ENCODE measurements at regions not wholly inside any gene's neighbourhood (a gene's known extent, or its start where the extent isn't known, plus 50 kb on each side); places are given as distances from the start of the nearest gene placed in this dataset.

GRCh38 chr2:234708091-234708683 lies 211.3 kb upstream of the ARL4C start:
- H4K20me1 ChIP-seq (ENCODE audit: control insufficient read depth, extremely low read depth, insufficient read depth, low read length), result no peaks in the 10 kb centered on the region
- no peak overlapping the region for H3K27ac ChIP-seq (ENCODE audit: control insufficient read depth, insufficient read depth, low read length)
- H3K4me2 ChIP-seq (ENCODE audit: control insufficient read depth, extremely low read depth, insufficient read depth, low read depth, low read length), result no peak overlapping the region
- H3K4me3 ChIP-seq (ENCODE audit: control insufficient read depth in 2 of 3, extremely low read depth in 1 of 3, insufficient read depth in 2 of 3, low read depth in 1 of 3, low read length in 3 of 3), result no peak overlapping the region
- peaks cover 2% of the 10 kb centered on the region for H3K4me1 ChIP-seq (ENCODE audit: control insufficient read depth, extremely low read depth, insufficient read depth, low read length)
- TF ChIP-seq CTCF (optimal IDR thresholded peaks at IDR 0.05 in 1 of 3, IDR thresholded peaks at IDR 0.05 in 1 of 3, conservative IDR thresholded peaks at IDR 0.05 in 1 of 3; ENCODE audit: extremely low read depth in 1 of 3, insufficient read depth in 2 of 3, low read length in 3 of 3) (no peak), EZH2 (IDR thresholded peaks at IDR 0.05; ENCODE audit: low read length) (no peak)
- FAIRE-seq (no peak), DNase-seq (ENCODE audit: low read depth, low spot score) (no peak)
- no peak overlapping the region for H2AFZ ChIP-seq (ENCODE audit: control insufficient read depth, low read length)
- H3K9me3 ChIP-seq (ENCODE audit: control insufficient read depth, low read depth, low read length), result no peaks in the 10 kb centered on the region
- H3K36me3 ChIP-seq (ENCODE audit: control insufficient read depth in 2 of 2, extremely low read depth in 1 of 2, insufficient read depth in 2 of 2, low read length in 2 of 2), result no peaks in the 10 kb centered on the region
- H3K9ac ChIP-seq (ENCODE audit: control insufficient read depth, extremely low read depth, insufficient read depth, low read length), result no peak overlapping the region
- dilution Hi-C loops (cut with MboI; ENCODE audit: extremely low pct_ligation_motif_present, low sequenced_read_pairs), result no loop called here
- no peaks in the 10 kb centered on the region for H3K27me3 ChIP-seq (ENCODE audit: control insufficient read depth, extremely low read depth, insufficient read depth, low read length)
- H3K79me2 ChIP-seq (ENCODE audit: control insufficient read depth, insufficient read depth, low read length), result no peaks in the 10 kb centered on the region
- no peaks in the 10 kb centered on the region for H3K9me1 ChIP-seq (ENCODE audit: control insufficient read depth, extremely low read depth, insufficient read depth, low read length)

- FAIRE-seq, result no peak
- dilution Hi-C loops (cut with MboI; ENCODE audit: extremely low pct_ligation_motif_present, low sequenced_read_pairs), result no loop called here
These were observed 209.2 kb upstream of the ARL4C start for GRCh38 chr2:234706086-234706485.

GRCh38 chr2:234705108-234705507 lies 208.2 kb upstream of the ARL4C start:
- H3K4me3 ChIP-seq (ENCODE audit: control insufficient read depth in 2 of 3, extremely low read depth in 1 of 3, insufficient read depth in 2 of 3, low read depth in 1 of 3, low read length in 3 of 3), result no peak overlapping the region
- TF ChIP-seq CTCF (optimal IDR thresholded peaks at IDR 0.05 in 1 of 3, IDR thresholded peaks at IDR 0.05 in 1 of 3, conservative IDR thresholded peaks at IDR 0.05 in 1 of 3; ENCODE audit: extremely low read depth in 1 of 3, insufficient read depth in 2 of 3, low read length in 3 of 3), result no peak
- TF ChIP-seq EZH2 (IDR thresholded peaks at IDR 0.05; ENCODE audit: low read length), result no peak
- peaks cover 10% of the 10 kb centered on the region for H3K4me1 ChIP-seq (ENCODE audit: control insufficient read depth, extremely low read depth, insufficient read depth, low read length)
- H4K20me1 ChIP-seq (ENCODE audit: control insufficient read depth, extremely low read depth, insufficient read depth, low read length), result no peaks in the 10 kb centered on the region
- no peaks in the 10 kb centered on the region for H3K36me3 ChIP-seq (ENCODE audit: control insufficient read depth in 2 of 2, extremely low read depth in 1 of 2, insufficient read depth in 2 of 2, low read length in 2 of 2)
- no peak overlapping the region for H3K27ac ChIP-seq (ENCODE audit: control insufficient read depth, insufficient read depth, low read length)
- no peaks in the 10 kb centered on the region for H3K79me2 ChIP-seq (ENCODE audit: control insufficient read depth, insufficient read depth, low read length)
- no peaks in the 10 kb centered on the region for H3K9me3 ChIP-seq (ENCODE audit: control insufficient read depth, low read depth, low read length)
- H3K4me2 ChIP-seq (ENCODE audit: control insufficient read depth, extremely low read depth, insufficient read depth, low read depth, low read length), result no peak overlapping the region
- FAIRE-seq (no peak), DNase-seq (ENCODE audit: low read depth, low spot score) (no peak)
- H3K9ac ChIP-seq (ENCODE audit: control insufficient read depth, extremely low read depth, insufficient read depth, low read length), result no peak overlapping the region
- dilution Hi-C loops (cut with MboI; ENCODE audit: extremely low pct_ligation_motif_present, low sequenced_read_pairs), result no loop called here
- no peak overlapping the region for H2AFZ ChIP-seq (ENCODE audit: control insufficient read depth, low read length)
- H3K9me1 ChIP-seq (ENCODE audit: control insufficient read depth, extremely low read depth, insufficient read depth, low read length), result no peaks in the 10 kb centered on the region
- H3K27me3 ChIP-seq (ENCODE audit: control insufficient read depth, extremely low read depth, insufficient read depth, low read length), result no peaks in the 10 kb centered on the region

More at GRCh38 chr2:234706086-234706485, 209.2 kb upstream of the ARL4C start:
- no peaks in the 10 kb centered on the region for H3K36me3 ChIP-seq (ENCODE audit: control insufficient read depth in 2 of 2, extremely low read depth in 1 of 2, insufficient read depth in 2 of 2, low read length in 2 of 2)
- H3K27ac ChIP-seq (ENCODE audit: control insufficient read depth, insufficient read depth, low read length), result no peak overlapping the region
- TF ChIP-seq EZH2 (IDR thresholded peaks at IDR 0.05; ENCODE audit: low read length), result no peak
- DNase-seq (ENCODE audit: low read depth, low spot score), result no peak
- no peak overlapping the region for H3K9ac ChIP-seq (ENCODE audit: control insufficient read depth, extremely low read depth, insufficient read depth, low read length)
- H3K27me3 ChIP-seq (ENCODE audit: control insufficient read depth, extremely low read depth, insufficient read depth, low read length), result no peaks in the 10 kb centered on the region
- no peak overlapping the region for H2AFZ ChIP-seq (ENCODE audit: control insufficient read depth, low read length)
- peaks cover 10% of the 10 kb centered on the region for H3K4me1 ChIP-seq (ENCODE audit: control insufficient read depth, extremely low read depth, insufficient read depth, low read length)
- no peaks in the 10 kb centered on the region for H3K9me3 ChIP-seq (ENCODE audit: control insufficient read depth, low read depth, low read length)
- no peak overlapping the region for H3K4me3 ChIP-seq (ENCODE audit: control insufficient read depth in 2 of 3, extremely low read depth in 1 of 3, insufficient read depth in 2 of 3, low read depth in 1 of 3, low read length in 3 of 3)
- H3K9me1 ChIP-seq (ENCODE audit: control insufficient read depth, extremely low read depth, insufficient read depth, low read length), result no peaks in the 10 kb centered on the region
- no peak overlapping the region for H3K4me2 ChIP-seq (ENCODE audit: control insufficient read depth, extremely low read depth, insufficient read depth, low read depth, low read length)
- no peaks in the 10 kb centered on the region for H4K20me1 ChIP-seq (ENCODE audit: control insufficient read depth, extremely low read depth, insufficient read depth, low read length)
- no peaks in the 10 kb centered on the region for H3K79me2 ChIP-seq (ENCODE audit: control insufficient read depth, insufficient read depth, low read length)

Data from keratinocyte (primary cell).